ENCODE measurements at regions not wholly inside any gene's neighbourhood (a gene's known extent, or its start where the extent isn't known, plus 50 kb on each side); places are given as distances from the start of the nearest gene placed in this dataset.
"Not testable (repeated sequence)": the region's sequence is repeated elsewhere in the genome, so short reads cannot be mapped to it uniquely, and the experiment has no call there.

DNA sequence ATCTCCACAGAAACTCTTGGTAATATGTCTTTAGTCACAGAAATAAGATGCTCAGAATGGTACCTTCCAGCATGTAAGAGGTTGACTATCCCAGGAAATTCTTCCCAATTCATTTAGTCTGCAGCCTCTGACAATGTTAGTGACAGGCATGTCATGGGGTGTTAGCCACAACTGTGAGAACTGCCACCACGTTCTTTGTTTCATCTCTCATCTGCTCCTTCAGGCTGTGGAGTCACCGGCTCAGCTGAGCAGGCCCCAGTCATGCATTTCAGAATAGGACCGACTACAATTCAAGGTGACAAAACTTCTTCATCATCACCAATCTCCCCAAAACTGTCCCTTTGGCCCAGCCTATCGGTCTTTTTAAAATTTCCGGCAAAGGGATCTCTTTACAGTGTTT lies 167.5 kb downstream of the AKAIN1 start:
- TF ChIP-seq, protein P1, sequence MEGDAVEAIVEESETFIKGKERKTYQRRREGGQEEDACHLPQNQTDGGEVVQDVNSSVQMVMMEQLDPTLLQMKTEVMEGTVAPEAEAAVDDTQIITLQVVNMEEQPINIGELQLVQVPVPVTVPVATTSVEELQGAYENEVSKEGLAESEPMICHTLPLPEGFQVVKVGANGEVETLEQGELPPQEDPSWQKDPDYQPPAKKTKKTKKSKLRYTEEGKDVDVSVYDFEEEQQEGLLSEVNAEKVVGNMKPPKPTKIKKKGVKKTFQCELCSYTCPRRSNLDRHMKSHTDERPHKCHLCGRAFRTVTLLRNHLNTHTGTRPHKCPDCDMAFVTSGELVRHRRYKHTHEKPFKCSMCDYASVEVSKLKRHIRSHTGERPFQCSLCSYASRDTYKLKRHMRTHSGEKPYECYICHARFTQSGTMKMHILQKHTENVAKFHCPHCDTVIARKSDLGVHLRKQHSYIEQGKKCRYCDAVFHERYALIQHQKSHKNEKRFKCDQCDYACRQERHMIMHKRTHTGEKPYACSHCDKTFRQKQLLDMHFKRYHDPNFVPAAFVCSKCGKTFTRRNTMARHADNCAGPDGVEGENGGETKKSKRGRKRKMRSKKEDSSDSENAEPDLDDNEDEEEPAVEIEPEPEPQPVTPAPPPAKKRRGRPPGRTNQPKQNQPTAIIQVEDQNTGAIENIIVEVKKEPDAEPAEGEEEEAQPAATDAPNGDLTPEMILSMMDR (IDR thresholded peaks at IDR 0.05), result no peak
- ChIA-PET POLR2A (no interaction called here), CTCF (no interaction called here)
- H3K9me3 Mint-ChIP-seq, result peaks cover 7% of the 10 kb centered on the region
- DNase-seq, result no peak
- no peak for ATAC-seq
- intact Hi-C loops (cut with micrococcal nuclease), result no loop called here
- no peaks in the 10 kb centered on the region for H3K4me1 Mint-ChIP-seq (ENCODE audit: low read depth)
- no peaks in the 10 kb centered on the region for H3K36me3 Mint-ChIP-seq (ENCODE audit: low read depth)
- no peak overlapping the region for H3K27ac Mint-ChIP-seq
- peaks cover 1% of the 10 kb centered on the region for H3K27me3 Mint-ChIP-seq
- H3K4me3 Mint-ChIP-seq, result no peak overlapping the region

- ChIA-PET POLR2A (no interaction called here), CTCF (no interaction called here)
- intact Hi-C loops (cut with micrococcal nuclease), result no loop called here
Measured at GRCh38 chr18:5024741-5025140, 172.3 kb downstream of the AKAIN1 start.

DNA sequence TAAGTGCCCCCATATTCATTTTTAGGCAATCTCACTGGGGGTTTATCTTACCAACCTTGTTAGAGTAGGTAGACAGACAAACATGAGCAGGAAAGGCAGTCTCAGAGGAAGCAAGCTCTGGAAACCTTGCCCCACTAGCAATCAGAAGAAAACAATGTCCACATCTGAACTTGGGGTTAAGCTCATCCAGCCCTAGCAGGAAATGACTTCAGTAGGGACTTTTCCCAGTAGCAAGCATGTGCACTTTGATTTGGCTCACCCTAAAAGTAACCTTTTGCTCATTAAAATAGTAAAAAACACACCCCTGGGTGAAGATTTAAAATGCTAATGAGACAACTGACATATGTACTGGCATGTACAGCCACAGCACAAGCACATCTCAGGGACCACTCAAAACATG lies 175.5 kb downstream of the AKAIN1 start:
- no peaks in the 10 kb centered on the region for H3K27me3 Mint-ChIP-seq
- DNase-seq (no peak), ATAC-seq (no peak)
- H3K36me3 Mint-ChIP-seq (ENCODE audit: low read depth), result no peaks in the 10 kb centered on the region
- CTCF ChIA-PET, result interaction anchor here (0.6 to 1.4 kb wide), 3 partner anchors 36 to 673 kb away, joined by 3 to 4 read pairs (median 3); no protein-coding TSS in a partner anchor
- intact Hi-C loops (cut with micrococcal nuclease), result no loop called here
- H3K27ac Mint-ChIP-seq, result no peak overlapping the region
- TF ChIP-seq, protein P1 (IDR thresholded peaks at IDR 0.05), result no peak
- H3K4me3 Mint-ChIP-seq, result no peak overlapping the region
- POLR2A ChIA-PET, result no interaction called here
- no peaks in the 10 kb centered on the region for H3K9me3 Mint-ChIP-seq
- no peaks in the 10 kb centered on the region for H3K4me1 Mint-ChIP-seq (ENCODE audit: low read depth)

More at GRCh38 chr18:5024741-5025140, 172.3 kb downstream of the AKAIN1 start:
- ATAC-seq, result no peak
- Mint-ChIP-seq H3K36me3 (ENCODE audit: low read depth) (no peaks in the 10 kb centered on the region), H3K4me1 (ENCODE audit: low read depth) (no peaks in the 10 kb centered on the region), H3K9me3 (no peaks in the 10 kb centered on the region), H3K4me3 (no peak overlapping the region), H3K27ac (no peak overlapping the region), H3K27me3 (no peaks in the 10 kb centered on the region)
- no peak for DNase-seq
- TF ChIP-seq, protein P1 (IDR thresholded peaks at IDR 0.05), result no peak

GRCh38 chr18:5015213-5015612 lies 181.8 kb downstream of the AKAIN1 start:
- intact Hi-C loops (cut with micrococcal nuclease), result no loop called here
- H3K27me3 Mint-ChIP-seq, result no peaks in the 10 kb centered on the region
- CTCF ChIA-PET, result no interaction called here
- POLR2A ChIA-PET, result no interaction called here
- ATAC-seq, result no peak
- no peaks in the 10 kb centered on the region for H3K4me1 Mint-ChIP-seq (ENCODE audit: low read depth)
- DNase-seq, result no peak
- no peak overlapping the region for H3K4me3 Mint-ChIP-seq
- H3K27ac Mint-ChIP-seq, result no peak overlapping the region
- TF ChIP-seq, protein P1 (IDR thresholded peaks at IDR 0.05), result no peak
- H3K36me3 Mint-ChIP-seq (ENCODE audit: low read depth), result no peaks in the 10 kb centered on the region
- peaks cover 3% of the 10 kb centered on the region for H3K9me3 Mint-ChIP-seq

DNA sequence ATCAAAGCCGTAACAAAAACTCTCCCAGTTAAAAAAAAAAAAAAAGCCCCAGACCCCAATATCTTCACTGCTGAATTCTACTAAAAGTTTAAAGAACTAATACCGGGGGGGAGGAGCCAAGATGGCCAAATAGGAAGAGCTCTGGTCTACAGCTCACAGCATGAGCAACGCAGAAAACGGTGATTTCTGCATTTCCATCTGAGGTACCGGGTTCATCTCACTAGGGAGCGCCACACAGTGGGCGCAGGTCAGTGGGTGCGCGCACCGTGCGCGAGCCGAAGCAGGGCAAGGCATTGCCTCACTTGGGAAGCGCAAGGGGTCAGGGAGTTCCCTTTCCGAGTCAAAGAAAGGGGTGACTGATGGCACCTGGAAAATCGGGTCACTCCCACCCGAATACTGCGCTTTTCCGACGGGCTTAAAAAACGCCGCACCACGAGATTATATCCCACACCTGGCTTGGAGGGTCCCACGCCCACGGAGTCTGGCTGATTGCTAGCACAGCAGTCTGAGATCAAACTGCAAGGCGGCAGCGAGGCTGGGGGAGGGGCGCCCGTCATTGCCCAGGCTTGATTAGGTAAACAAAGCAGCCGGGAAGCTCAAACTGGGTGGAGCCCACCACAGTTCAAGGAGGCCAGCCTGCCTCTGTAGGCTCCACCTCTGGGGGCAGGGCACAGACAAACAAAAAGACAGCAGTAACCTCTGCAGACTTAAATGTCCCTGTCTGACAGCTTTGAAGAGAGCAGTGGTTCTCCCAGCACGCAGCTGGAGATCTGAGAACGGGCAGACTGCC lies 192.8 kb downstream of the AKAIN1 start:
- POLR2A ChIA-PET; H3K4me1 Mint-ChIP-seq (ENCODE audit: low read depth); H3K4me3 Mint-ChIP-seq; DNase-seq; H3K27ac Mint-ChIP-seq; H3K9me3 Mint-ChIP-seq; H3K36me3 Mint-ChIP-seq (ENCODE audit: low read depth); CTCF ChIA-PET; intact Hi-C loops (cut with micrococcal nuclease); ATAC-seq: not testable (repeated sequence)
- peaks cover 22% of the 10 kb centered on the region for H3K27me3 Mint-ChIP-seq

Data from activated CD8-positive, alpha-beta T cell treated with anti-CD3 and anti-CD28 coated beads for 36 hours (primary cell).